Neural progenitor cell (in vitro differentiated cells): ENCODE measurements at regions not wholly inside any gene's neighbourhood (a gene's known extent, or its start where the extent isn't known, plus 50 kb on each side); places are given as distances from the start of the nearest gene placed in this dataset.

Experiments
- DNase-seq: peaks from one replicate; pipeline ENCODE4 v3.0.0-alpha.2; 2016; ENCODE audit warnings: low spot score
- H2AFZ ChIP-seq: fragments of 200-600 bp; sonication (generic); replicated peaks from 2 replicates; pipeline ENCODE4 v1.6.1; 2016; ENCODE audit warnings: antibody characterized with exemption
- H3F3A ChIP-seq: fragments of 200-600 bp; sonication (generic); 2 replicates; pipeline ENCODE4 v1.6.1; 2016; ENCODE audit warnings: antibody characterized with exemption, low read depth
- H3K27ac ChIP-seq: fragments of 200-600 bp; sonication (generic); 2 replicates; pipeline ENCODE4 v1.5.1; 2016; ENCODE audit warnings: mild to moderate bottlenecking
- H3K27me3 ChIP-seq: fragments of 200-600 bp; sonication (generic); 2 replicates; pipeline ENCODE4 v1.6.1; 2016; ENCODE audit warnings: mild to moderate bottlenecking, moderate library complexity
- H3K36me3 ChIP-seq: fragments of 200-600 bp; sonication (generic); 2 replicates; pipeline ENCODE4 v1.5.1; 2016
- H3K4me1 ChIP-seq: fragments of 200-600 bp; sonication (generic); 2 replicates; pipeline ENCODE4 v1.6.1; 2016; ENCODE audit warnings: mixed run types
- H3K4me2 ChIP-seq: fragments of 200-600 bp; sonication (generic); 2 replicates; pipeline ENCODE4 v1.6.1; 2016
- H3K4me3 ChIP-seq: fragments of 200-600 bp; sonication (generic); 2 replicates; pipeline ENCODE4 v1.5.1; 2016
- H3K79me2 ChIP-seq: fragments of 200-600 bp; sonication (generic); 2 replicates; pipeline ENCODE4 v1.6.1; 2016; ENCODE audit warnings: low read depth
- H3K9ac ChIP-seq: fragments of 200-600 bp; sonication (generic); 2 replicates; pipeline ENCODE4 v1.6.1; 2016
- H3K9me3 ChIP-seq: fragments of 200-600 bp; sonication (generic); 2 replicates; pipeline ENCODE4 v1.5.1; 2016; ENCODE audit warnings: low read depth
- H4K20me1 ChIP-seq: fragments of 200-600 bp; sonication (generic); 2 replicates; pipeline ENCODE4 v1.6.1; 2016; ENCODE audit warnings: low read depth
- H3K27ac Mint-ChIP-seq: 3 replicates; pipeline ENCODE4 v1.8.0; 2021; ENCODE audit warnings: mixed read lengths
- H3K27me3 Mint-ChIP-seq: 2 replicates; pipeline ENCODE4 v1.8.0; 2022; ENCODE audit warnings: low read depth, mild to moderate bottlenecking, inconsistent platforms, moderate library complexity, mixed read lengths; ENCODE audit not compliant: insufficient read depth
- H3K36me3 Mint-ChIP-seq: 3 replicates; pipeline ENCODE4 v1.8.0; 2021; ENCODE audit warnings: mixed read lengths
- H3K4me1 Mint-ChIP-seq: 3 replicates; pipeline ENCODE4 v1.8.0; 2021; ENCODE audit warnings: mixed read lengths
- H3K4me3 Mint-ChIP-seq: 3 replicates; pipeline ENCODE4 v1.8.0; 2021; ENCODE audit warnings: mild to moderate bottlenecking, moderate library complexity, mixed read lengths
- H3K9me3 Mint-ChIP-seq: 3 replicates; pipeline ENCODE4 v1.8.0; 2020; ENCODE audit warnings: mixed read lengths
- EZH2 ChIP-seq: fragments of 200-600 bp; sonication (generic); IDR thresholded peaks from 2 replicates; pipeline ENCODE4 v1.6.1; 2017; ENCODE audit warnings: antibody characterized with exemption, mild to moderate bottlenecking, moderate library complexity
- EZH2phosphoT487 ChIP-seq: fragments of 200-600 bp; sonication (generic); IDR thresholded peaks from 2 replicates; pipeline ENCODE4 v1.6.1; 2017; ENCODE audit warnings: antibody characterized with exemption
- TF ChIP-seq, protein P1 (sequence below): fragments of 200-600 bp; sonication (generic); IDR thresholded peaks from 2 replicates; pipeline ENCODE4 v1.5.1; 2017; ENCODE audit warnings: antibody characterized with exemption, mild to moderate bottlenecking

DNA sequence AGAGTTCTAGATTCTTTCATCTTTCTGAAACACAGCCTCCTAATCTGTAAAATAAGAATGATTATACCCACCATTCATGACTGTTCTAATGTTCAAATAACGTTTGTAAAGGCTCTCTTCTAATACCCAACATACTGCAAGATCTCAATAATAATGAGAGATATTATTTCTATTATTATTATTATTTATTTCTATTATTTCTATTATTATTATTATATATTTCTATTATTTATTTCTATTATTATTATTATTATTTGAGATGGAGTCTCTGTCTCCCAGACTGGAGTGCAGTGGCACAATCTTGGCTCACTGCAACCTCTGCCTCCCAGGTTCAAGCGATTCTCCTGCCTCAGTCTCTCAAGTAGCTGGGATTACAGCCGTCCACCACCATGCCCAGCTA, 395.5 kb downstream of the EFNB2 start:
- no peak for DNase-seq
- TF ChIP-seq EZH2phosphoT487 = no peak
- no peak for TF ChIP-seq EZH2
- Mint-ChIP-seq H3K9me3 (peaks cover 3% of the 10 kb centered on the region), H3K4me3 (no peak overlapping the region), H3K27ac (no peak overlapping the region), H3K27me3 (no peaks in the 10 kb centered on the region), H3K4me1 (peaks cover 2% of the 10 kb centered on the region), H3K36me3 (no peaks in the 10 kb centered on the region)
- H3K4me3 ChIP-seq = no peak overlapping the region
- H3K27ac ChIP-seq = no peak overlapping the region
- H3K36me3 ChIP-seq = no peaks in the 10 kb centered on the region
- H3K9ac ChIP-seq = no peak overlapping the region
- no peaks in the 10 kb centered on the region for H3F3A ChIP-seq
- no peaks in the 10 kb centered on the region for H3K9me3 ChIP-seq
- no peaks in the 10 kb centered on the region for H4K20me1 ChIP-seq
- H3K4me2 ChIP-seq = no peak overlapping the region
- no peaks in the 10 kb centered on the region for H3K79me2 ChIP-seq
- H3K27me3 ChIP-seq = no peaks in the 10 kb centered on the region
- H2AFZ ChIP-seq = no peak overlapping the region
- H3K4me1 ChIP-seq = peaks cover 12% of the 10 kb centered on the region

DNA sequence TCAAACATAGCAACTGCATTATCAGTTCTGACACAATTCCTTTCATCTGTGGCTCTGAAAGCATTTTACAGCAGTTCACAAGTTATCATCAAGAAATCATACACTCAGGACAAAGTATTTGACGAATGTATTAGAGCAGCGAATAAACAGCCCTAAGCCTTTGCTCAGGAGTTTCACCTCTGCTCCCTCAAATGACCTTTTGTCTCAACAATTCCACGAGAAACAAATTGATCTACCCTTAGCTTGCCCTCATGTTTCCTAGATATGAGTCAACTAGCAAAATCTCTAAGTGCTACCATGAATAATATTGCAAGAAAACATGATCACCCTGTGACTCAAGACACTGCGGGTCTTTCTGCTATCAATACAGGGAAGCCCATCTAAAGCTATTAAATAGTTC, 396.1 kb downstream of the EFNB2 start:
- H3K27ac Mint-ChIP-seq = no peak overlapping the region

DNA sequence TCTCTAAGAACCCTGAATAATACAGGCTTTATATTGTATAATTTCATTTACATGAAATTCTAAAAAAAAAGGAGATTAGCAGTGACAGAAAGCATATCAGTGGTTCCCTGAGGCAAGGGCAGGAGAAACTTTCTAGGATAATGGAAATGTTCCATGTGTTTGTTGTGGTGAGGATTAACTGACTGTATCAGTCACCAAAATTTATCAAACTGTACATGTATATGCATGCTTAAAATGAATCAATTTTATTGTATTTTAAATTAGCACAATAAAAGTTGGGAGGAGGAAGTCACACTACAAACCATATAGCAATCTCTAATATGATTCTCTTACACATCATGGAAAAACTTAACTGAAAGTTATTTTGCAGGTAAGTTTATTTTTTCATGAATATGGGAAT, 396.8 kb downstream of the EFNB2 start:
- H3K36me3 Mint-ChIP-seq = no peaks in the 10 kb centered on the region
- DNase-seq = no peak

More for the DNA sequence above, 396.1 kb downstream of the EFNB2 start:
- Histone ChIP-seq H3F3A (no peaks in the 10 kb centered on the region), H3K4me1 (peaks cover 6% of the 10 kb centered on the region), H3K9ac (no peak overlapping the region), H3K27me3 (no peaks in the 10 kb centered on the region), H3K4me3 (no peak overlapping the region), H3K79me2 (no peaks in the 10 kb centered on the region), H4K20me1 (no peaks in the 10 kb centered on the region), H2AFZ (no peak overlapping the region), H3K4me2 (no peak overlapping the region), H3K36me3 (no peaks in the 10 kb centered on the region), H3K9me3 (no peaks in the 10 kb centered on the region), H3K27ac (no peak overlapping the region)
- no peak for DNase-seq
- no peak for TF ChIP-seq EZH2
- TF ChIP-seq, protein P1, sequence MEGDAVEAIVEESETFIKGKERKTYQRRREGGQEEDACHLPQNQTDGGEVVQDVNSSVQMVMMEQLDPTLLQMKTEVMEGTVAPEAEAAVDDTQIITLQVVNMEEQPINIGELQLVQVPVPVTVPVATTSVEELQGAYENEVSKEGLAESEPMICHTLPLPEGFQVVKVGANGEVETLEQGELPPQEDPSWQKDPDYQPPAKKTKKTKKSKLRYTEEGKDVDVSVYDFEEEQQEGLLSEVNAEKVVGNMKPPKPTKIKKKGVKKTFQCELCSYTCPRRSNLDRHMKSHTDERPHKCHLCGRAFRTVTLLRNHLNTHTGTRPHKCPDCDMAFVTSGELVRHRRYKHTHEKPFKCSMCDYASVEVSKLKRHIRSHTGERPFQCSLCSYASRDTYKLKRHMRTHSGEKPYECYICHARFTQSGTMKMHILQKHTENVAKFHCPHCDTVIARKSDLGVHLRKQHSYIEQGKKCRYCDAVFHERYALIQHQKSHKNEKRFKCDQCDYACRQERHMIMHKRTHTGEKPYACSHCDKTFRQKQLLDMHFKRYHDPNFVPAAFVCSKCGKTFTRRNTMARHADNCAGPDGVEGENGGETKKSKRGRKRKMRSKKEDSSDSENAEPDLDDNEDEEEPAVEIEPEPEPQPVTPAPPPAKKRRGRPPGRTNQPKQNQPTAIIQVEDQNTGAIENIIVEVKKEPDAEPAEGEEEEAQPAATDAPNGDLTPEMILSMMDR = no peak
- no peak for TF ChIP-seq EZH2phosphoT487
- no peak overlapping the region for H3K4me3 Mint-ChIP-seq
- peaks cover 6% of the 10 kb centered on the region for H3K9me3 Mint-ChIP-seq
- no peaks in the 10 kb centered on the region for H3K36me3 Mint-ChIP-seq
- no peaks in the 10 kb centered on the region for H3K27me3 Mint-ChIP-seq
- peaks cover 2% of the 10 kb centered on the region for H3K4me1 Mint-ChIP-seq

DNA sequence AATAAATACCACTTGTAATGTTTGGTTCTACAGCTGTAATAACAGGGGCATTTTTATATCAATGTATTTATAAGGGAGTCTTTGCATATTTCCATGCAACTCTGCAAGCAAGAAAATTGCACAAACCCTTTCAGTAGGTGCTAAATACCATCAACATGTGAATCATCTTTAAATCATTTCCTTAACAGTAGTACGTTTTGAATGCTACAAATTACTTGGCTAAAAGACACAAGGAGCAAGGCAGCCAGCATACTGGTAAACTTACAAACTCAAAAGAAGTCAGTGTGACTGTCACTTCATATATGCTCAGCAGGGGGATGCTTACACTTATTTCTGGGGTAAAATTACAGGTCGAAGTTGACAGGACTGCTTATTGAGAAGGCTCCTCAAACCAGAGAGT, 402.4 kb downstream of the EFNB2 start:
- DNase-seq = no peak
- H3K36me3 ChIP-seq = no peaks in the 10 kb centered on the region
- peaks cover 43% of the 10 kb centered on the region for H3K9me3 Mint-ChIP-seq
- H3K27me3 Mint-ChIP-seq = no peaks in the 10 kb centered on the region
- H3K79me2 ChIP-seq = no peaks in the 10 kb centered on the region
- TF ChIP-seq EZH2 (no peak), EZH2phosphoT487 (no peak)
- TF ChIP-seq, protein P1 = no peak
- no peaks in the 10 kb centered on the region for H3F3A ChIP-seq
- H3K4me3 ChIP-seq = no peak overlapping the region
- H3K4me1 ChIP-seq = no peaks in the 10 kb centered on the region
- no peak overlapping the region for H3K27ac ChIP-seq
- H3K4me3 Mint-ChIP-seq = no peak overlapping the region
- H3K9me3 ChIP-seq = no peaks in the 10 kb centered on the region
- H3K27ac Mint-ChIP-seq = no peak overlapping the region
- no peak overlapping the region for H2AFZ ChIP-seq
- no peak overlapping the region for H3K4me2 ChIP-seq
- H3K27me3 ChIP-seq = no peaks in the 10 kb centered on the region
- H4K20me1 ChIP-seq = no peaks in the 10 kb centered on the region
- H3K4me1 Mint-ChIP-seq = no peaks in the 10 kb centered on the region
- H3K36me3 Mint-ChIP-seq = peaks cover 6% of the 10 kb centered on the region
- H3K9ac ChIP-seq = no peak overlapping the region

More for the DNA sequence above, 396.8 kb downstream of the EFNB2 start:
- Histone ChIP-seq H2AFZ (no peak overlapping the region), H3K4me3 (no peak overlapping the region), H3K9me3 (no peaks in the 10 kb centered on the region), H4K20me1 (no peaks in the 10 kb centered on the region), H3K4me2 (no peak overlapping the region), H3F3A (no peaks in the 10 kb centered on the region), H3K27me3 (no peaks in the 10 kb centered on the region), H3K27ac (no peak overlapping the region), H3K9ac (no peak overlapping the region), H3K4me1 (no peaks in the 10 kb centered on the region), H3K79me2 (no peaks in the 10 kb centered on the region), H3K36me3 (no peaks in the 10 kb centered on the region)
- Mint-ChIP-seq H3K9me3 (peaks cover 13% of the 10 kb centered on the region), H3K4me3 (no peak overlapping the region), H3K4me1 (no peaks in the 10 kb centered on the region), H3K27ac (no peak overlapping the region), H3K27me3 (no peaks in the 10 kb centered on the region)
- TF ChIP-seq, protein P1 = no peak
- TF ChIP-seq EZH2phosphoT487 = no peak
- TF ChIP-seq EZH2 = no peak
